ENCODE measurements at regions not wholly inside any gene's neighbourhood (a gene's known extent, or its start where the extent isn't known, plus 50 kb on each side); places are given as distances from the start of the nearest gene placed in this dataset.

DNA sequence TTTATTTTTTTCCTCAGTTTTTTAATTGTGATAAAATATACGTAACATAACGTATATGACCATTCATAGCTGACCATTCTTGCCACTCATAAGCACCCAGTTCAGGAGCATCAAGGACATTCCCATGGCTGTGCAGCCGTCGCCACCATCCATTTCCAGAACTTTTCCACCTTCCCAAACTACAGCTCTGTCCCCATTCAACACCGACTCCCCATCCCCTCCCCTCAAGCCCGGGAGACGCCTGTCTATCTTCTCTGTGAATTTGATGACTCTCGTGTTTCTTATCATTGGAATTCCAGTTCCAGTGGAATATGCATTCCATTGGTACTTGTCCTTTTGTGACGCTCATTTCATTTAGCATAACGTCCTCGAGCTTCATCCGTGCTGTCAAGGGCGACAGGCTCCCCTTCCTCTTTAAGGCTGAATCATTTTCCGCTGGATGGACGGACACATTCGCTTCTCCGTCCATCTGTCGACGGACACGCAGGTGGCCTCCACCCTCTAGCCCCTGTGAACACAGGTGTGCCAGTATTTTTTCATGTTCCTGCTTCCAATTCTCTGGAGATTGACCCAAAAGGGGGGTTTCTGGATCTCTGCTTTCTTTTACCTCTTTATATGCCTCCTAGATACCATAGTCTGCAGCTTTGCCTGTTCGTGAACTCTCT lies 88.1 kb downstream of the YTHDF1 start:
- no peak for DNase-seq (ENCODE audit: low read depth)

DNA sequence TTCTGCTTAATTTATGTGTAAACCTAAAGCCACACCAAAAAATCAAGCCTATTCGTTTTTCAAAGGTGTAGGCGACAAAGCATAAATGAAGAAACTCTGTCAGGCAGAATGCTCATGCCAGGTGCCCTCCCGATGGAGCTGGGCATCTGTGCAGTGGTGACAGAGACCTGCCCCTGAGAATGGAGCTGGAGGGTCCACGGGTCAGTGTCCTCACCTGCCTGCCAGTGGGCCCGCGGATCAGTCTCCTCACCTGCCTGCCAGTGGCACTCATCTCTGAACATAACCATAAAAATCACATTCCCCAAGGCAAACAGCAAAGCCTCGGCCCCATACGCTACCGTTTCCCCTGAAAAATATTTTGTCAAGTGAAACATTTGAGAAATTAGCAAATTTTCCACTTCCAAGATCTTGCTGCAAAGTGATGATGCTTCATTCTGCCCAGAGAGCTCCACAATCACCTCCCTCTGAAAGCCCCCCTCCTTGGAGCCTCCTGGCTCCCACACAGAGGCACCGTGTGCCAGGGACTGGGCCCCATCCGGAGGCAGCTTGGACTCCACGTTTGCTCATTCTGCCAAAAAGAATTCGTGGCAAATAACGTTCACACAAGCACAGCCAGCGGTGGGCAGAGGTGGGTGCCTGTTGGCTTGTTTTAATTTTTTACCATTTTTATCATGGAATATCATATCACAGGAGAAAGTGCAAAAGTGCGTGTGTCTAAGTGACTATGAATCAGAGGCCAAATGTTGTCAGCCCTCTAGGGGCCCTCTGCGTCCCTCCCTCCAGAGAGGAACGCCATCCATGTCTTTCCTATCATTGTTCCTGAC lies 88.8 kb downstream of the YTHDF1 start:
- no peak for DNase-seq (ENCODE audit: low read depth)

- no peak for DNase-seq (ENCODE audit: low read depth)
Observed at GRCh38 chr20:63125838-63126601, 89.9 kb downstream of the YTHDF1 start.

DNA sequence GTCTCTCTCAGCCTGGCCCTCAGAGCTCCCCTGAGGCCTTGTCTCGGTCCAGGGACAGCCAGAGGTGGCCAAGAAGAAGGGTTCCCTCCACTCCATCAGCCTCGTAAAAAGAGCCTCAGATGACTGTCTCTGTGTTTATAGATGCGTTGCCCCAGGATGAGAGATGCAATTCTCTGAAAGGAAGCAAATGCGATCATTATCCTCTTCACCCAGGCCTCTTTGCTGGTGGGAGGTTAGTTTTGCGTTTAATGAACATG lies 90.4 kb downstream of the YTHDF1 start:
- DNase-seq (ENCODE audit: low read depth), result no peak

DNA sequence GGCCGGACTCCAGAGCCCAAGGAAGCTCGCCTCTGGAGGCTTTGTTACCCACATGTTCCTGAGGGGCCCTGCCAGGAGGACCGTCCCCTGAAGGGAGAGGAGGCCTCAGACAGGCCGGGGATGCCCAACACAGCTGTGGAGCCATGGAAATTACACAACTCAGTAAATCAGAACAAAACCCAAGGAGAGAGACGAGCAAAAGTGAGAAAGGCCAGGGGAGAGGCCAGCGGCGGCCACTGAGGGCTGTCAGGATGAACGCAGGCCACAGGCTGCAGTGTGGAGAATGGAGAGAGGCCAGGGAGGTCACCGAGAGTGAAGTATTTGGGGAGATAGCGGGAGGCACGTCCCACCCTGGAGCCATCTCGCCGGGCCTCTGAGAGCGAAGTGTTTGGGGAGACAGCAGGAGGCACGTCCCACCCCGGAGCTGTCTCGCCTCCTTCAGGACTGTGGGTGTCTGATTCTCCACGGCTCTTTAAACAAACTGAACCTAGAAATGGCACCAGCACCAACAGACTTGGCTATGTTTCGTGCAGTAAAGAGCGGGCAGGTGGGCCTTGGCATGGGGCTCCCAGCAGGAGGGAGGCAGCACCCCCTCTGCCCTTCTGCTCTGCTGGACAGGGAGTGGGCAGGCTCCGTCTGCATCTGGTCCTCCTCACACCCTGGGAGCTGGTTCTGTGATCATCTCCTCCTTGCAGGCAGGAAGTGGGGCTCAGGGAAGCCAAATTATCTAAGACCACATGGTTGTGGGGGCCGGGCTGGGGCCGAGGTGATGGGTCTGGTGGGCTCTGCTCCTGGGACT lies 91.0 kb downstream of the YTHDF1 start:
- no peak for DNase-seq (ENCODE audit: low read depth)

DNA sequence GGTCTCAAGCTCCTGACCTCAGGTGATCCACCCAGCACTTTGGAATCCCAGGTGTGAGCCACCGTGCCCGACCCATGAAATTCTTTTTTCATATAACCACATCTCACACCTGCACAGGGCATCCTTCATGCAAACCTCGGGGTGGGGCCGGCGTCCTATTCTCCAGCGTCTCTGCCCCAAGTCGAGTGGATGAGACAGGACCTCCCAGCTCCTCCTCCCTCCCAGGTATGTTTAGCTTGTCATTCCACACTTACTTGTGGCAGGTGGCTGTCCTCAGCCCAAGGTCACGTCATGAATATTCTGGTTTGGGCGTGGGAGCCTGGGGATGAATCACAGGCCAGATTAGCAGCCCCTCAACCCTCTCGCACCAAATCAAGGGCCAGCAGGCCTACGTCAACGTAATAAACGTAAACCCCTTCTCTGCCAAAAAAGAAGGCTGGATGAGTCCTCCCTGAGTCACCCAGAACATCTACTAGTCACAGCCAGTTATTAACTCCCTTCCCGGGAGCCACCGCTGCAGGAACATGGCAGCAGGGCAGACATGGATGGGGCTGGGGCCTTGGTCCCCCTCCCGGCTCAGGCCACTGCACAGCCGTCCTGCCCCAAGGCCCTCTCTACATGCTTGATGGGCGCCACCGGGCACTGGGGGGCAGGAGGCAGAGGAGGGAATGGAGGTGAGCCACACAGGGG lies 91.7 kb downstream of the YTHDF1 start:
- no peak for DNase-seq (ENCODE audit: low read depth)

GRCh38 chr20:63123331-63123741 lies 92.6 kb downstream of the YTHDF1 start:
- no peak for DNase-seq (ENCODE audit: low read depth)

DNA sequence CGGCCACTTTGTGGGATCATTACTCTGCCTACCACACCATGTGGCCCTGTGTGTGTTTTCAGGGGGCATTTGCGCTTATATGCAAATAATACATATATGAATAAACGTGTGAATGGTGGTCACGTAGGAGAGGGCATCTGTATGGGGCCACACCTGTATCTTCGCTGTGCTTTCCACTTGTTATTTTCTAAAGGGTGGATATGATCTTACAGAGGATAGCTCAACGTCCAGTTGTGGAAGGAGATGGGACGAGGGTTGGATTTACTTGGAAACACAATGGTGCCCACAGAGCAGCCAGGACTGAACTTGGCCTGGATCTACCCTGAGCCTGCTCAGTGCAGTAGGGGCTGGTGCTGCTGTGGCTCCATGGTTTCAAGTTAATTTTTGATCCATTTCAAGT lies 93.3 kb downstream of the YTHDF1 start:
- no peak for DNase-seq (ENCODE audit: low read depth)

DNA sequence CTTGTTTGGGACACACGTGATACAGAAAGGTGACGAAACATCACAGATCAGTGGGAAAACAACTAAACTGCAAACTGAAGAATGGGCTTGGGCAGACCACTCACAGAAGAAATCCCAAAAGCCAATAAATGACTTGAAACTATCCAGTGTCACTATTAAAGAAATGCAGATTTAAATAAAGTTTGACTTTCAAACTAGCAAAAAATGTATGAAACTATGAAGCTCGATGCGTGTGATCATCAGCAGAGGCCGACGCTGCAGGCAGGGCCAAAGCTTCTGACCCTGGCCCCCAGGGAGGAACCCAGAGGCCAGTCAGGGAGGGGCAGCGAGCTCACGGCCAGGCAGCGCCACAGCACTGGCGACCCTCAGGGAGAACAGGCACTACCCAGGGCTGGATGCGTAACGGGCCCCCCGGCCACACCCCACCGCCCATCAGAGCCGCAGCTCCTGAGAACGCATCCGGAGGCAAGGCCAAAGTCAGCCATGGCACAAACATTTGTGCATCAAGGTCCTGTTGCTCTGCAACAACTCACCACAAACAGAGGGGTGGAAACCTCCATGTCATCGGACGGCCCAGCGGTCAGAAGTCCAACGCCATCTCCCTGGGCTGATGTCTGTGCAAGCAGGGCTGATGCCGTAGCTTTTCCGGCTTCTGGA lies 94.1 kb downstream of the YTHDF1 start:
- DNase-seq (ENCODE audit: low read depth), result no peak

- DNase-seq (ENCODE audit: low read depth), result no peak
Observed at GRCh38 chr20:63121246-63121645, 94.7 kb downstream of the YTHDF1 start.

DNA sequence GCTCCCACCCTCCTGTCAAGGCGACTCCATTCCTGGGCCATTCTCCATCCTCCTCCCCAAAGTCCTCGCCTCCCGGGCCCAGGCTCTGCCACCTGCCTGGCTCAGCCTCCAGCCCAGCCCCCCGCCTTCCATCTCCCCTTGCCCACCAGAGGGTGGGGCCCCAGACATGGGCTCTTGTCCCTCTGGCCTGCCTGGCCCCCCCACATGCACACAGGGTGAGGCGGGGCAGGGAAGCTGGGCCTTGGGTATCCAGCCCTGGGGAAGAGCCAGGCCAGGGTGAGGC lies 95.2 kb downstream of the YTHDF1 start:
- DNase-seq (ENCODE audit: low read depth), result no peak

- no peak for DNase-seq (ENCODE audit: low read depth)
Observed at GRCh38 chr20:63119963-63120807, 95.7 kb downstream of the YTHDF1 start.

DNA sequence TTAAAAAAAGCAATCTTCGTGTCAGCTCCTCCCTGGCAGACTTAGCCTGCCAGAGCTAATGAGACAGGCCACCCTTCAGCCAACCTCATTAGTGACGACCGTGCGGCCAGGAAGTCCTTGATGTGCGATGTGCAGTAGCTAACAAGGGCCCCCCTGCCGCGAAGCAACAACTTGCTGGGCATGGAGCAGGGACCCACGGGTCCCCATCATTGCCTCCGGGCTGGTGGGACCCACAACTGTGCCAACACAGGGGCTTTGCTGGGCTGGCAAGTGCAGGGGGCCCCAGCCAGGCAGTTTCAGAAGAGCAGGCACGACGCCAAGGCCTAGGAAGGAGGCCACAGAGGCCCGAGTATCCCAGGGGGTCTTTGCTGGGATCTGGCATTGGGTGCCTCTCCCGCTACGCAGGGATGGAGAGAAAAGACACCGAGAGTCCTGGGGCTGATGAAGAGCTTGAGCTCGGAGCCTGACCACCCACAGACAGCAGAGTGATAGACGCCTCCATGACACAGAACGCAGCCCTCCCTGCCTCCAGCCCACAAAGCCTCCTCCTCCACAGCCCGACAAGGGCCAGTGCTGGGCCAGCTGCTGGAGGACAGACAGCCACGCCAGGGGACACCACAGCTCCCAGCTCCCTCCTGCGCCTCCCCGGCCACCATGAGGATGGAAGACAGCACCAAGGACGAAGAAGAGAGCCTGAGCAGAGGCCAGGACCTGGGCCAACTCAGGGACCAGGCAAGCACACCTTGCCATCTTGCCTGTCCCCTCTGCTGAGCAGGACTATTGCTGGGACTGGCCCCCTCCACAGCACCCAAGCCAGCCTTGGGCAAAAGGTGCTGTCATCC lies 96.6 kb downstream of the YTHDF1 start:
- no peak for DNase-seq (ENCODE audit: low read depth)

DNA sequence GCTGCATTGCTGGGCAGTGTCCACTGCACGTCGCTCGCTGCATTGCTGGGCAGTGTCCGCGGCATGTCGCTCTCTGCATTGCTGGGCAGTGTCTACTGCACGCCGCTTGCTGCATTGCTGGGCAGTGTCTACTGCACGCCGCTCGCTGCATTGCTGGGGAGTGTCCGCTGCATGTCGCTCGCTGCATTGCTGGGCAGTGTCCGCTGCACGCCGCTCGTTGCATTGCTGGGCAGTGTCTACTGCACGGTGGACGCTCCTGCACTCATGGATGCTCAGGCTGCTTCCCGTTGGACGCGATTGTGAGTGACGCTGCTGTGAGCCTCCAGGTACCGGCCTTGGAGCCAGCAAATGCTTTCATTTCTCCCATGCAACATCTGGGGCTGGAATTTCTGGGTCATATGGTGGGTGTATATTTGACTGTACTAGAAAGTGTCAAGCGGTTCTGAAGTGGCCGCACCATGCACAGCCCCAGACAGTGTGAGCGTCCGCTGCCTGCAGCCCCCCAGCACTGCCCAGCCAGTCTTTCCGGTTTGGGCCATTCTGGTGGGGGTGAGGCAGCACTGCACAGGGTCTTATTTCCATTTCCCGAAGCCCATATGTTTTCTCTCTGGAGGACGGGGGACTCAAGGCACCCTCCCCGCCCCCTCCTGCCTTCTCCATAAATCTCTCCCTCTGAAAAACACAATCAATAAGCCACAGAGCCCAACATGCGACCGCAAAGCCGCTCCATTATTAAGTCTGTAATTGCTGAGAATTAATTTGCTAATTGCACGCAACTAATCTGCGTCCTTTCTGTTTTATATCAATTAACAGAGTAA lies 97.4 kb downstream of the YTHDF1 start:
- no peak for DNase-seq (ENCODE audit: low read depth)

DNA sequence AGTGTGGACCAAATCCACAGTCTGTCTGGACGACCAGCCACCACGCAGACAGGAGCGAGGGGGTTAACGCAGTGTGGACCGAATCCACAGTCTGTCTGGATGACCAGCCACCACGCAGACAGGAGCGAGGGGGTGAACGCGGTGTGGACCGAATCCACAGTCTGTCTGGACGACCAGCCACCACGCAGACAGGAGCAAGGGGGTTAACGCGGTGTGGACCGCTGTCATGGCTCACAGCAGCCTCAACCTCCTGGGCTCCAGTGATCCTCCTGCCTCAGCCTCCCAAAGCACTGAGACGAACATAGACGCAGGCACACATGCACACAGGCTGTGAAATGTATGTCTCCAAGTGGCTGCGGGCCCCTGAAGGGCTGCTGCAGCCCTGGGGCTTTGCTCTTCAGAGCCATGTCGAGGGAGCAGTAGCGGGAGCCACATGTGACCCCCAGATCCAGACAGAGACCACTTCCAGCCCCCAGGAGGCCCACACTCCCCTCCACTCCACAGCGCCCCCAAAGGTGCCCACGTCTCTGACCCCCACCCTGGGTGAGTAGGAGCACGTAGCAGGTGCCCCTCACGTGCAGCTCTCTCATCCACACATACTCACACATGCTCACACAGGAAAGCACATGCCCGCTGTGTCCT lies 98.1 kb downstream of the YTHDF1 start:
- DNase-seq (ENCODE audit: low read depth), result no peak

GRCh38 chr20:63117151-63117550 lies 98.8 kb downstream of the YTHDF1 start:
- DNase-seq (ENCODE audit: low read depth), result no peak

DNA sequence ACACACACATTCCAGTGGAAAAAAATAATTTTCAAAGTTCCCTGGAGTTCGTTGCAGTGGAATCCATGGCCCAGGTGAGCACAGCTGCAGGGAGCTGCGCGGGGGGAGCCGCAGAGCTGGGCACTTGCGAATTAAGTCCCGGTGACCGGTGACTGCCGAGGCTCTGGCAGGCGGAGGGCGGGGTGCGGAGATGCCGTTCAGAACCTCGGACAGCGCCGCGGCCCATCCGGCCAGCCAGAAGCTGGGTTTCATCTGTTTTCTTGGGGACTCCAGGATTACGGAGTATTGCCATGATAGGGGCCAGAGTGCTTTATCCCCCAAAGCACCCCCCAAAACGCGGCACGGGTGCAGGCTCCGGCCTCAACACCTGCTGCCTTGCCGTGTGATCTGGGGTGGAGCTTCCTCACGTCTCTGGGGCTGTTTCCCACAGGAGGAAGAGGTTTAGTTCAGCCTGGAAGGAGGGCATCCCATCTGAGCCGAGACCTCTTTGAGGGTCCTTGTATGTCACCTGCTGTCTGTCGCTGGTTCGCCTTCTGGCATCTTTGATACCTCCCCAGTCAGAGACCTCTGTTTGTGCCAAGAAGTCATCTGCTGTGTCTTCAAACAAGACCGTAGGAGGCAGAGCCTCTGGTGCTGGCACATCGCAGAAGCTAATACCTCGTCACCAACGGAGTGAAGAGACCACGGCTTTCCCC lies 99.4 kb downstream of the YTHDF1 start:
- DNase-seq (ENCODE audit: low read depth), result no peak

Measured in stromal cell of bone marrow (primary cell).